ENCODE measurements at regions not wholly inside any gene's neighbourhood (a gene's known extent, or its start where the extent isn't known, plus 50 kb on each side); places are given as distances from the start of the nearest gene placed in this dataset.

DNA sequence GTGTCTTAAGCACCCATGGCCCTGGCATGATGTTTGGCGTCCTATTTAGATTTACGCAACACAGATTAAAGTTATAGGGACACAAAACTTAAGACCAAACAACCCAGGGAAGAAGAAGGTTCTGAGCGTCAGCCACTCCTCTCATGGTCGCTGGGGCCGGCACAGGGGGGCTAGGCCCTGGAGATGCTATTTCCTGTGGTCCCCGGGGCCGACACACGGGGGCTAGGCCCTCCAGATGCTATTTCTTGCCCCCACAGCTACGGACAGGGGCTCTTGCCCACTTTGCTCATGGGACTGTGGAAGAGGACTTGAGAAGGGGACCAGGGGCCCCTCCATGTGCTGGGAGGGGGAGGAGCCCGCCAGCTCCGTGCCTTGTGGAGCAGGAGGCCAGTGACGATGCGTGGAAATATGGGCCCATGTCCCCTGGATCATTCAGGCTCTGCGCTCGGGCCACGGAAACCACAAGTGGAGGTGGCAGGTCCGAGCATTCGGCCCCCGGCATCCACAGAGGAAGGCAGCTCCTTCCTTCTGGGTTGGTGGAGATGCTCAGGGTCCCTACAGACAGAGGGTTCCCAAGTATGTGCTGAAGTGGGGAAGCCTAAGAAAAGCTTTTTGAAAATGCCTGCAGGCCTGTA is 711.1 kb downstream of the BRD1 start:
- H3K4me2 ChIP-seq (ENCODE audit: low read length), result no peak overlapping the region
- POLR2A ChIA-PET, result no interaction called here
- no peak overlapping the region for H2AFZ ChIP-seq (ENCODE audit: low read depth, low read length, poor library complexity, severe bottlenecking)
- H3K79me2 ChIP-seq (ENCODE audit: insufficient read depth, low read length), result no peaks in the 10 kb centered on the region
- no peaks in the 10 kb centered on the region for H4K20me1 ChIP-seq (ENCODE audit: insufficient read depth)
- no peak for TF ChIP-seq RAD21 (IDR thresholded peaks at IDR 0.05; ENCODE audit: low read depth)
- no peak for TF ChIP-seq TCF7L2 (IDR thresholded peaks at IDR 0.05; ENCODE audit: borderline replicate concordance, extremely low read depth, insufficient read depth, insufficient read length)
- no peak for TF ChIP-seq YY1 (IDR thresholded peaks at IDR 0.05; ENCODE audit: extremely low read depth, insufficient replicate concordance, low read depth, low read length)
- TF ChIP-seq, protein P1, sequence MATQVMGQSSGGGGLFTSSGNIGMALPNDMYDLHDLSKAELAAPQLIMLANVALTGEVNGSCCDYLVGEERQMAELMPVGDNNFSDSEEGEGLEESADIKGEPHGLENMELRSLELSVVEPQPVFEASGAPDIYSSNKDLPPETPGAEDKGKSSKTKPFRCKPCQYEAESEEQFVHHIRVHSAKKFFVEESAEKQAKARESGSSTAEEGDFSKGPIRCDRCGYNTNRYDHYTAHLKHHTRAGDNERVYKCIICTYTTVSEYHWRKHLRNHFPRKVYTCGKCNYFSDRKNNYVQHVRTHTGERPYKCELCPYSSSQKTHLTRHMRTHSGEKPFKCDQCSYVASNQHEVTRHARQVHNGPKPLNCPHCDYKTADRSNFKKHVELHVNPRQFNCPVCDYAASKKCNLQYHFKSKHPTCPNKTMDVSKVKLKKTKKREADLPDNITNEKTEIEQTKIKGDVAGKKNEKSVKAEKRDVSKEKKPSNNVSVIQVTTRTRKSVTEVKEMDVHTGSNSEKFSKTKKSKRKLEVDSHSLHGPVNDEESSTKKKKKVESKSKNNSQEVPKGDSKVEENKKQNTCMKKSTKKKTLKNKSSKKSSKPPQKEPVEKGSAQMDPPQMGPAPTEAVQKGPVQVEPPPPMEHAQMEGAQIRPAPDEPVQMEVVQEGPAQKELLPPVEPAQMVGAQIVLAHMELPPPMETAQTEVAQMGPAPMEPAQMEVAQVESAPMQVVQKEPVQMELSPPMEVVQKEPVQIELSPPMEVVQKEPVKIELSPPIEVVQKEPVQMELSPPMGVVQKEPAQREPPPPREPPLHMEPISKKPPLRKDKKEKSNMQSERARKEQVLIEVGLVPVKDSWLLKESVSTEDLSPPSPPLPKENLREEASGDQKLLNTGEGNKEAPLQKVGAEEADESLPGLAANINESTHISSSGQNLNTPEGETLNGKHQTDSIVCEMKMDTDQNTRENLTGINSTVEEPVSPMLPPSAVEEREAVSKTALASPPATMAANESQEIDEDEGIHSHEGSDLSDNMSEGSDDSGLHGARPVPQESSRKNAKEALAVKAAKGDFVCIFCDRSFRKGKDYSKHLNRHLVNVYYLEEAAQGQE (IDR thresholded peaks at IDR 0.05; ENCODE audit: low read depth), result no peak
- TF ChIP-seq CBX3 (IDR thresholded peaks at IDR 0.05; ENCODE audit: low read depth), result no peak
- TF ChIP-seq, protein P2, sequence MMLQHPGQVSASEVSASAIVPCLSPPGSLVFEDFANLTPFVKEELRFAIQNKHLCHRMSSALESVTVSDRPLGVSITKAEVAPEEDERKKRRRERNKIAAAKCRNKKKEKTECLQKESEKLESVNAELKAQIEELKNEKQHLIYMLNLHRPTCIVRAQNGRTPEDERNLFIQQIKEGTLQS (IDR thresholded peaks at IDR 0.05), result no peak
- no peak for TF ChIP-seq EGR1 (IDR thresholded peaks at IDR 0.05; ENCODE audit: low read depth)
- no peak for TF ChIP-seq SP1 (IDR thresholded peaks at IDR 0.05; ENCODE audit: low read depth)
- TF ChIP-seq, protein P3, sequence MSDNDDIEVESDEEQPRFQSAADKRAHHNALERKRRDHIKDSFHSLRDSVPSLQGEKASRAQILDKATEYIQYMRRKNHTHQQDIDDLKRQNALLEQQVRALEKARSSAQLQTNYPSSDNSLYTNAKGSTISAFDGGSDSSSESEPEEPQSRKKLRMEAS (IDR thresholded peaks at IDR 0.05), result no peak
- TF ChIP-seq, protein P4, sequence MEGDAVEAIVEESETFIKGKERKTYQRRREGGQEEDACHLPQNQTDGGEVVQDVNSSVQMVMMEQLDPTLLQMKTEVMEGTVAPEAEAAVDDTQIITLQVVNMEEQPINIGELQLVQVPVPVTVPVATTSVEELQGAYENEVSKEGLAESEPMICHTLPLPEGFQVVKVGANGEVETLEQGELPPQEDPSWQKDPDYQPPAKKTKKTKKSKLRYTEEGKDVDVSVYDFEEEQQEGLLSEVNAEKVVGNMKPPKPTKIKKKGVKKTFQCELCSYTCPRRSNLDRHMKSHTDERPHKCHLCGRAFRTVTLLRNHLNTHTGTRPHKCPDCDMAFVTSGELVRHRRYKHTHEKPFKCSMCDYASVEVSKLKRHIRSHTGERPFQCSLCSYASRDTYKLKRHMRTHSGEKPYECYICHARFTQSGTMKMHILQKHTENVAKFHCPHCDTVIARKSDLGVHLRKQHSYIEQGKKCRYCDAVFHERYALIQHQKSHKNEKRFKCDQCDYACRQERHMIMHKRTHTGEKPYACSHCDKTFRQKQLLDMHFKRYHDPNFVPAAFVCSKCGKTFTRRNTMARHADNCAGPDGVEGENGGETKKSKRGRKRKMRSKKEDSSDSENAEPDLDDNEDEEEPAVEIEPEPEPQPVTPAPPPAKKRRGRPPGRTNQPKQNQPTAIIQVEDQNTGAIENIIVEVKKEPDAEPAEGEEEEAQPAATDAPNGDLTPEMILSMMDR (IDR thresholded peaks at IDR 0.05 in 2 of 3, conservative IDR thresholded peaks at IDR 0.05 in 1 of 3; ENCODE audit: borderline replicate concordance in 1 of 3, insufficient read depth in 1 of 3, low read depth in 2 of 3, low read length in 2 of 3), result no peak
- TF ChIP-seq ZNF274 (IDR thresholded peaks at IDR 0.05; ENCODE audit: low read depth, low read length), result no peak
- TF ChIP-seq FOSL1 (IDR thresholded peaks at IDR 0.05; ENCODE audit: low read depth), result no peak
- no peak for TF ChIP-seq POLR2A (IDR thresholded peaks at IDR 0.05; ENCODE audit: borderline replicate concordance, extremely low read depth, insufficient read depth, insufficient read length)
- TF ChIP-seq ELF1 (IDR thresholded peaks at IDR 0.05; ENCODE audit: borderline replicate concordance, low read depth), result no peak
- TF ChIP-seq JUND (IDR thresholded peaks at IDR 0.05), result no peak
- no peak for TF ChIP-seq SIN3A (IDR thresholded peaks at IDR 0.05; ENCODE audit: low read depth)
- RAD21 ChIA-PET (ENCODE audit: low non-redundant PET in 1 of 2, low total read pairs in 2 of 2, uncharacterized antibody in 2 of 2, unreplicated experiment in 2 of 2), result no interaction called here
- intact Hi-C loops (cut with micrococcal nuclease), result no loop called here
- H3K36me3 ChIP-seq (ENCODE audit: control insufficient read depth in 1 of 2, insufficient read depth in 2 of 2, low read length in 2 of 2), result no peaks in the 10 kb centered on the region
- no peaks in the 10 kb centered on the region for H3K27me3 ChIP-seq (ENCODE audit: insufficient read depth, low read length)
- no peak overlapping the region for H3K9ac ChIP-seq (ENCODE audit: low read length)
- no peak overlapping the region for H3K4me3 ChIP-seq (replicated peaks in 1 of 2; ENCODE audit: low read depth in 1 of 2, low read length in 2 of 2)
- ATAC-seq (no peak), DNase-seq (ENCODE audit: low read depth, low spot score) (no peak)
- no peak overlapping the region for H3K27ac ChIP-seq (ENCODE audit: low read depth, low read length)
- no peaks in the 10 kb centered on the region for H3K9me2 ChIP-seq (ENCODE audit: insufficient read depth)
- no peaks in the 10 kb centered on the region for H3K9me3 ChIP-seq (ENCODE audit: control insufficient read depth in 1 of 2, insufficient read depth in 1 of 2, low read depth in 1 of 2, low read length in 2 of 2)
- no peaks in the 10 kb centered on the region for H3K4me1 ChIP-seq (ENCODE audit: control insufficient read depth in 1 of 2, insufficient read depth in 2 of 2, low read length in 2 of 2)
- no TSS peak for BruUV-seq (replicated peaks)
- CTCF ChIA-PET, result no interaction called here
